Bone marrow (tissue), 2 donors: ENCODE measurements at regions not wholly inside any gene's neighbourhood (a gene's known extent, or its start where the extent isn't known, plus 50 kb on each side); places are given as distances from the start of the nearest gene placed in this dataset.

ENCODE experiments used
- DNase-seq, 2 donors: peaks; one replicate each; lab custom pipeline; 2025; lab: John Stamatoyannopoulos, UW

DNA sequence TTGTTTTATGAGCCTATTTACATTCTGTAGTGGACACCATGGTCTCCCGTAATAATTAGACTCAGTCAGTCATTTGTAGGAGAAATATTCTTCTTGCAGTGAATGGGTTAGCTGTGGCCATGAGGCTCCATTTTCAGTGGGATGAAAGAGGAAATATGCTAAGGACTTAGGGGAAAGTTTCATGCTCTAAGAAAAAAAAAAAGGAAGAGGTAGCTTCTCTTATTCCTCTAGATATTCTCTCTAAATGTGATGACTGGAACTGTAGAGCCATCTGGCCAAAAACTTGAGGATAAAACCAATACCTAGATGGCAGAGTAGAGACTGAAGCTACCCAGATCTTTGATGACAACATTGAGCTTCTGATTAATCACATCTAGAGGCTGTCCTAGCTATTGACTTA lies 75.8 kb upstream of the SESN3 start:
- DNase-seq = no peak

DNA sequence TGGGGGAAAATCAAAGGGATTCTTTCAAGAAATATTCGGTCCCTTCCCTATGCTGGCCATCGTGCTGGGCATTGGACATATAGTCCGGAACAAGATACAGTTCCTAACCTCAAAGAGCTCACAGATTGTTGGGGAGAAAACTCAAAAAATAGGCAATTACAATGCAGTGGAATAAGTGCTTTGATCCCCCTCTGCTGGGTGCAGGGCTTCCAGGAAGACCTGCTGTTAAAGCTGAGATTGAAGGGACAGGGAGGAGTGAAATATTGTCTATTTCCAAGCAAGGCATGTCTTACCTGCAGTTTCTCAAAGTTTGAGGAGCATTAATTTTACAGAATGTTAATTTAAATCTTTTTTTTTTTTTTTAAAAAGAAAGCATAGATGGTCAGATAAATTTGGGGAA lies 75.1 kb upstream of the SESN3 start:
- DNase-seq = no peak

DNA sequence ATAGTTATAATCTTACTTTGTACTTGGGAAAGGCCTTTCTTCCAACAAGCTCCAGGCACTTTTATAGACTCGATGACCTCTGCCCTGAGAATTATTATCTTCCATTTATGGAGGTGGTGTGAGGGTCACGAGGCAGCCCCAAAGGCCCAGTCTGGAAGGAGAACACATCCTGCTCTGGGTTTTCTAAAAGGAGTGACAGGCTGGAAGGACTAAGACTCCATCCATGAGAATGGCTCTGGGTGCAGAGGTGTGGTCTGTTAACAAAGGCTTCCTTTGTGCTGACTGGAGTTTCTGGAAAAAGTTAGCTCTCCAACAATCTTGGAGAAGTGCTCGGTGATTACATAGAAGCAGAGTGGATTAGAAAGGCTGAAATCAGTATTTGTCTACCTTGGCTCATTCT lies 74.7 kb upstream of the SESN3 start:
- DNase-seq = no peak

DNA sequence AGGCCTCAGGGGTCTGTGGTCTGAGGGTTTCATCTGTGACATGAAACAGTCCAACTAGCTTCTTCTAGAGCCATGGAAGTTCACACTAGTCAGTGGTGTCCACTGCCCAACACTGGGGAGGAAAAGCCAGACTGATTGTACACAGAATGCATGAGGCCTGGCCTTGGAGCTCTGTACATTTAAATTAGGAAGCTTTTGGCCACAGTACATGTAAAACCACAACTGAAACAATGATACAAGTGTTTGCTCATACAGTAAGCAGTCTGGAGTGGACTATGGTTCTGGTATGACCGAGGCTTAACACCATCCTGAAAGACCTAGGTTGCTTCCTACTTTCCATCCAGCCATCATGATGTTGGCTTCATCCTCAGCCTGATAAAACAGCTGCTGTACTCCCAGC lies 73.8 kb upstream of the SESN3 start:
- DNase-seq = no peak

DNA sequence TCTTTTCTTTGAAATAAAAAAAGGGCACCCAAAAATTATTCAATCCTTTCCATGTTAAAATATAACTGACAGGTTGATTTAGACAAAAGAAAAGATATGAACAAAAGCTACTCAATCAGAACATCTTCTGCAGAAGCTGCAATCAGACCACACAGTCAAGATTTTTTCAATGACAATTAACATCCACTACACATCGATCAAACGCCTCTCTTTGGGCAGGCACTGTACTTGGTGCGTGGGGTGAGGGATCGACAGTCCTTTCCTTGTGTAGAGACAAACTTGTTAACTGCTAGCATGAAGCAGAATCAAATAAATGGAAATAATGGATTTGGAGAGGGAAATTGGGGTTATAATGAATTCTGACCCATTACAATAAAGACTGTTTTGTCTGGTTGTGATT lies 71.2 kb upstream of the SESN3 start:
- DNase-seq = no peak

DNA sequence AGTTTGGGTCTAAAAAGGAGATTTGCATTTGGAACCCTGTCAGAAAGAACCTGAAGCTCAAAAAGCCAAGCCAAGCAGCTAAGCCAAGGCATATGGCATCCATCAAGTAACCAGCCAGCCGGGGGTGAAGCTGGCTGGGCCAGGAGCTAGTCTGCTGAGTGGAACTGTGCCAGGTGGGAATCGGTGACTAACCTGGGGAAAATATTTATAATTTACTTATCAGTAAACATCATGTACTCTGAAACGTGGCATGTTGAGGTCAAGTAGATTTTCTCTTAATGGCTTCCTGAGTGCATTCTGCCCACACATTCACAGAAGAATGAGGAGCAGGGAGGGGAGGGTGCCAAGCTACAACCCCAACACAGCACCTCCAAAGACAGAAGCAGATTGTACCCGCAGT lies 70.5 kb upstream of the SESN3 start:
- DNase-seq = no peak

DNA sequence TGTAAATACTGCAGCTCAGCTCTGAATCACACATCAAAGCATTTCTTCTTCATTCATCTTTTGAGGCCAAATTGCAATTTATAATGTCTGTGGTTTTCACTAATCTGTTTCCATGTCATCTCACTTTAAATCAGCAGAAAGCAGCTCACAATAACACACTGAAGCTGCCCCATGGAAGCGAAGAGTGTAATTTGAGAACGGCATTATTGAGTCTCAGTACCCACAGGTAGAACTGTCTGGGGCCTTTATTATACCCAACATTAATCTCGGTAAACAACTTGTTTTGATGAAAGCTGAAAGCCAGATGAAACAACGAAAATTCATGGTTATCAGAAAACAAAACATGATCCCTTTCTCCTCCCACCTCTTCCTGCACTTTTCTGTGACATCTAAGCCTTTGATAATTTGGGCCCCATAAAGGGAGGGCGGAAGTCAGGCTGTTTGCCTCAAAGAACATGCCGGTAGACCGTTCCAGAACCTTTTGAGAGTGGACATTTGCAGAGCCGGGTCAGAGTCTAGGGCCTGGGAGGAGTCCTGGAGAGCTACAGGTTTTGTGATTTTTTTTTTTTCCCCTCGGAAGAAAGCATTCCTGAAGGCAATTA lies 68.2 kb upstream of the SESN3 start:
- DNase-seq = no peak

DNA sequence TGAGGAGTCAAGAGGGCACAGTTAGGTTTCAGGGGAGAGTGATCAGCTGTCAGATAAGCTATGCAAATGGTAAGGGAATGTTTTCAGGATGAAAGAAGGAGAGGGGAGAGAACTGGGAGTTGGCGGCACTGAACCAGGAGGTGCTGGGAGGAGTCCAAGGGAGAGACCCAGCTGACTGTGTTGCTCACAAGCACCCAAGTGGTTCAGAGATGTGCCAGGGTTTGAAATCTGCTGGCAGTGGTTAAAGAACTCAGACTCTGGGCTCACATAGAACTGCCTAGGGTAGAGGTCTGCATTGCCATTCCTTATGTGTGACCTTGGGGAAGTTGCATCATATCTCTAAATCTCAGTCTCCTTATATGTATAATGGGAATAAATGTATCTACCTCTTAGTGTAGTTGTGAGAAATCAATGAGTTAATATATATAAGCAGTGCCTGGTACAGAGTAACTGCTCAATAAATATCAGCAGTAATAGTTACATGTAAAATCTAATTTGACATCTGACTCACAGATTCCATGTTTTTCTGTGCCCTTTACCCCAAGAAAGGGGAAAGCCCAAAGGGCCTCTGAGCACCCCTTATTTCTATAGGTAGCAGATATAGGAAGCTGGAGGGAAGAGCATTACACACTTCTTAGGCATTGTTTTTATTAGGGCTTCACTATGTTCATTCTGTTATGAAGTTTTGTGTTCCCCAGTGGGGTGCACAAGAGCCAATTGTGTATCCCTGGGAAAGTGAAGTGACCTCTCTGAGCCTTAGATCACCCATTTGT lies 66.9 kb upstream of the SESN3 start:
- DNase-seq = no peak

DNA sequence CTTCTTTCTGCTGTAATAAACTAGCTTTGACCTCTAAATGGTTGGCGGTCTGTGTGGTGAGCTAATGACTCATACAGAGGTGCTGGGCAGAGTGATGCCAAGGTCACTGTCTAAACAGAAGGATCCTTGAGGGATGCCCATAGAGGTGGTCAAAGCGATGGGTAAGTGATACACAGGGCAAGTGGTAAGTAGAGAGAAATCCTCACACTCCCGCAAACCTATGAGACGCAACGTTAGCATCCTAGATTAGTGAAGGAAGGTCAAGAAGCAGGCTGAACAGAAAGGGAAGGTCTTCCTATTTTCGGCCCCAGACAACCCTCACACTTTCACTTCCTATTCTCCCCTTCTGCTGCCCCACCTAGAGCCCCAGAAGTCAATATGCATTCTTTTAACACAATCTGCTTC lies 65.6 kb upstream of the SESN3 start:
- no peak for DNase-seq

DNA sequence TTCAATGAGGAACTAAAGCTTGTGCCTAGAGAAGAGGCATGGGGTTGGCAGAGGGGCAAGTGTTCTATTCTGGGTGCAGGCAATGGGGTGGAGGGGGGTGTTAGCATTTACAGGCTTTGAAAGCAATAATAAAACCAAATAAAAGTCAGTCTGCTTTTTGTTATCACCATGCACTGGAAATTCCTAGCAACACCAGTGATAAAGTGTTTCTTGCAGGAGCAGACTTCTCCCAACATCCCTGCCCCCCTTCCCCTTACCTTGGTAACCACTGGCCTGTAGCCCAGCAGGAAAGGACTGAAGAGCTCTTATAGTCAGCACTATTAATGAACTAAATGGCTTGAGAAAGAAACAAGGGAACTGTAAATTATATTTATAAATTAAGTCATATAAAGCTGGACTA lies 65.2 kb upstream of the SESN3 start:
- DNase-seq = no peak

DNA sequence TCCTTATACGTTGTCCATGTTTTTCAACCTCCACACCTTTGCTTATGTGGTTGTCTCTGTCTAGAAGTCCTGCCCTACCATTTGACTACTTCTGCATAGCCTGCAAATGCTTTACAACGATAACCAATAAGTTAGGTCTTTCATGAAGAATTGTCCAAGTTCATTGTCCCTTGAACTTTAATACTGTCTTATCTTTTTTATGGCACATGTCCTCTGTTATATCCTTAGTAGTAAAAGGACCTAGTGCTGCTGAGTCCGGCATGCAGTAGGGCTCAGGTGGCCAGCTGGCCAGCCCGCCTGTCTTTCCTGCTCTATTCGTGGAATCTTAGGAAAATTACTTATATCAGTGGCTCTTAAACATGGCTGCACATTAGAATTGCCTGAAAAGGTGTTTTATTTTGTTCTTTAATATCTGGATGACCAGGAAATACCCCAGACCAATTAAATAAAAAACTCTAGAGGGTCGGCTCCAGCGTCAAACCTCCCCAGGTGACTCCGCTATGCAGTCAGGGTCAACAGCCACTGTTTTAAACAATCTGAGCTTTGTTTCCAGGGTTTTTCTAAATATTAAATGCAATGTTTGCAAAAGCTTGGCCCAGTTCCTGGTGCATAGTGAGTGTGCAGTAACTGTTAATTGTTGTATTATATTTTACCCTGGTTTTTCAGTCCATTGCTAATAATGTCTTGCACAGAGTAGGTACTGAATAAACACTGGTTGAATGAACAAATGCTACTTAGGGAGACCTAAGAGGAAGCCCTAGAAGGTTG lies 64.6 kb upstream of the SESN3 start:
- DNase-seq = no peak

DNA sequence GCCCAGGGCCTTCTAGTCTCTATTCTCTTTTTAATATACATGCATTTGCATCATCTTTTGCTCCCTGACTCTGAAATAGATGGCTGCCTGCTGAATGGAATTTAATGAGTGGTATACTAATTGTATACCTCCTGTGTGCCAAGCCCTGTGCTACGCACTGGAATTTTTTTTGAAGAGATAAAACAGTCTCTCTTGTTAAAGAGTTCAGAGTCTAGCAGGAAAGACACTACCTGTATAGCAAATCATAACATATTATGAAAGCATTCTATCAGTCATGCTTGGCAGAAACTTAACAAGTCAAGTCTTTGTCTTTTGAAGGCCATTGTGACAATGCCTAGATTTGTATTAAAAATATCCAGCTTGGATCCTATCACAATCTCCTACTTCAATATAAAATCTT lies 63.7 kb upstream of the SESN3 start:
- no peak for DNase-seq

DNA sequence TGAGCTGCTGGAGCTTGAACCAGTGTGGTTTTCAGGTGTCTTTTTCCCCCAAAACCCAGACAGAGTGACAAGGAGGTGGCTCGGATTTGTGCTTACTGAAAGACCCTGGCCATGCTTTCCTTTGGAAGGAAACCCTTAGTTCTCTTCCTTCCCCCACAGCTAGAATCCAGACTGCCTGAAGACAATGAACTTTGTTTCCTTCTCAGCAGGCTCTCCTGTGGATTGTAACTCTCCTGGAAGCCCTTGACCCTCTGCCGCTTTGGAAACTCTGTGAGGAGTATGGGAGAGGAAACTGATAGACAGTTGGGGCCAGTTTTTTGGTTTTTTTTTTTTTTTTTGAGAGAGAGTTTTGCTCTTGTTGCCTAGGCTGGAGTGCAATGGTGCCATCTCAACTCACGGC lies 62.1 kb upstream of the SESN3 start:
- no peak for DNase-seq

DNA sequence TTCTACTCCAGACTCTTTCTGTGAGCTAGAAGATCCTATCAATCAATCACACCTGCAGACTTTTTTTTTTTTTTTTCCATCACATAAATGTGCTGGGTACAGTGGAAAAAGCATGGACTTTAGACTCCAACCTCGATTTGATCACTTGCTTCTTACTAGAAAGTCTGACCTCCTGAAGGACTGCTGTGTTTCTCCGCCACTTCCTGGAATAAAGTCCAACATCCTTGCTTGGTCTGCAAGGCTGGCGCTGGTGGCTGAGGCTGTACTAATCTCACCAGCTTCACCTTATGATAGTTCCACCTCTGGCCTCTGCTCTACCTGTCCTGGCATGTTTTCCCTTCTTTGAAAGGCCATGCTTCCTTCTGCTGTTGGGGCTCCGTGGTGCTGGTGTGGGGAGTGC lies 60.9 kb upstream of the SESN3 start:
- DNase-seq = no peak

DNA sequence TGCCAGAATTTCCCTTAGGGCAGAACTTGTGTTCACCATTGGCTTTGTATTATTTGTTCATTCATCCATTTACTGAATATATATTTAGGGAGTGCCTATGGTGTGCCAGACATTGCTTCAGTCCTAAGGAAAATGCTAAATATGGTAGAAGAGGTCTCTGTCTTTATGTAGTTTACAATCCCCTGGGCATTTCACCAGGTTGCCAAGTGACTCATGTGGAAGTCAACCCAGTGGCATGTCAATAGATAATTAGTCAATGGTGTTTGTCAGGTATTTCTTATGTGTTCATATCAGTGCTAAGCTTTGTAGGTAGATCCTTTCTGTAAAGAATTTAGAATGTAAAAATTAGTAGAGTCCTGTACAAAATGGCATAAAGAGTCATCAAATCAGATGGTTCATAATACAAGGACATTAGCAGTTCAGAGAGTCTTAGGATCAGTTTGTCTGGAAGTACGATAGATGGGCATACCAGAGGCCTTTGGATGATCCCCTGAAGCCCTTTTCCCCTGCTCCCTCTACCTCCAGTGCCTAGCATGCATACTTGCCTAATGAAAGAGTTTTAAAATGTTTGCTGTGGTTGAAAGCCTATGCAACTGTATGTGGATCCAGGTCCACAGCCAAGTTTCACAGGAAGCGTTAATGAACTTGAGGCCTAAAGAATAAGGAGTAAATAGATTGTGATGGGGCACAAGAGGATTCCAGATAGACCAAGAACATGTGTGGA lies 58.5 kb upstream of the SESN3 start:
- DNase-seq = no peak

DNA sequence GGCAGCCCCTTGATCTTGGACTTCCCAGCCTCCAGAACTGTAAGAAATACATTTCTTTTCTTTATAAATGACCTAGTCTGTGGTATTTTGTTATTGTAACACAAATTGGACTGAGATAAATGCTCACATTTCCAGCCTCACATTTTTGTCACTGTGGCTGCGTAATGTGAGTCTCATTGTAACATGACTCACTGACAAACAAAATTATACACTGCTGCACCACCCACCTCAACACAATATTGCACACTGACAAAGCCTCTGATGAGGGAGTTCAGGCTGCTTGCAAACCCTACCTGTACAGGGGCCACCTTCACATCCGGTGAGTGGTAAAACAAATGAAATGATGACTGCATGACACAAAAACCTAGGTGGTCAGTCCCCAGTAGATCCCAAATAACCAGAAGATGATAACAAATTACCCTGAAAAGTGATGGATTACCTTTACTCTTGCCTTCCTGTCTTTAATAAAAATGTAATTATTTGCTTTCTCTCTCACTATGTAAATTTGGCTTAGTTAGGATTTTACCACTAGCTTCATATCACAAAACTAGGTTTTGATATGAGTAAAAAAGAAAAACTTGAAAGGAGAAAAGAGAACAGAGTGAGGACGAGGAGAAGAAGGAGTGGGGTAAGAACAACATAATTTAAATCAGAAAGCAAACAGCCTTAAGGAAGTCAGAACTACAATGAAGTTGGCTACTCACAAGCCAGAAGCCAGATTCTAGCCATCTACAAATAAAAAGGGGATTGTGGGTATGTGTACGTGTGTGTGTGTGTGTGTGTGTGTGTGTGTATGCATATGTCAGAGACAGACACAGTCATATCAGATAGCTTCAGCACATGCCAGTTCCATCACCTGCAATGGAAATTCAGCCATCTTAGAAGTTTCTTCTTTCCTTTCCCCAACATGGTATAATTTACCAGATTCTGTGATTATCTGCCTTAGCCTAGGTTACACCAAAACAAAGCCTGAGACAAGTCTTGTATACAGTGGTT lies 53.4 kb upstream of the SESN3 start:
- DNase-seq = no peak

DNA sequence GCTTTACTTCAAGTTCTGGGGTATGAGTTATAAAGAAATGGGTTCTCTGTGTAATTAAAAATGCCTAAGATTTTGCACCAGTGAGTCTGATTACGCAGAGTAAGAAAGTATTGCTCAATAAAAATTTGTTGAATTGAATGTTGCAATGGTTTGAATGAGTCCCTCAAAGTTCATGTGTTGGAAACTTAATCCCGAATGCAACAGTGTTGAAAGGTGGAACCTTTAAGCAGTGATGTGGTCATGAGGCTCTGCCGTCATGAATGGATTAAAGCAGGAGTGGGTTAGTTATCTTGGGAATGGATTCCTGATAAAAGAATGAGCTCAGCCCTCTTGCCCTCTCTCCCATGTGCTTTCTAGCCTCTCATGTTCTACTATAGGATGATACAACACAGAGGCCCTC lies 52.6 kb upstream of the SESN3 start:
- DNase-seq = no peak

DNA sequence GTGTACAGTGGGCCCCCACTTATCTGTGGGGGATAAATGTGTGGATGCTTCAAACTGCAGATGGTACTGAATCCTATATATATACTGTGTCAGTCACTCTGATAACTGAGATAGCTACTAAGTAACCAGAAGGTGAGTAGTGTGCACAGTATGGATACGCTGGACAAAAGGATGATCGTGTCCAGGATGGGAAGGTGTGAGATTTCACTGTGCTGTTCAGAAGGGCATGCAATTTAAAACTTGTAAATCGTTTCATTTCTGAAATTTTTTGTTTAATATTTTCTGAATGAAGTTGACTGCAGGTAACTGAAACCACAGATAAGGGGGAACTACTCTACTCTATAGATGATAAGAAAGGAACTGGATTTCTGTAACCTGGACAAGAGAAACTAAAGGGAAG lies 52.1 kb upstream of the SESN3 start:
- DNase-seq = no peak

DNA sequence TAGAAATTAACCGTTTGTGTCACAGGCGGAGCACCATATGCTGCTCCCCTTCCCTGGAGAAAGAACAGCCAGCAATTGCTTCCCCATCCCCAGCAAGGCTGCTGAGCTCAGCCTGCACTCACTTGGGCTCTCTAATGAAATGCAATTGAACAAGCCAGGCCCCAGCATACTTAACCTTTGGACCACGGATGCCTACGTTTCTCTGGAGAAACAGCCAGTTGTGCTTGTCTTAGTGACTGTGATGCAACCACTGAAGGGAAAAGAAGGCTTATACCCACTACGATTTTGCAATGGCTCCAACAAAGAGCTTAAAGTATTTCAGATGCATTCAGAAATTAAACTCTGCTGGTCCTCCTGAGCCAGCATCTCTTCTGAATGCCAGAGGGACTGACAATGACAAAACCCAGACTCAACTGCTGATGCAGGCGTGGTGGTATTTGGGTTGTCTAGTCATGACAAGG lies 51.3 kb upstream of the SESN3 start:
- DNase-seq = no peak
